GM19351 (cell line): ENCODE measurements at regions not wholly inside any gene's neighbourhood (a gene's known extent, or its start where the extent isn't known, plus 50 kb on each side); places are given as distances from the start of the nearest gene placed in this dataset.

Source experiments
- ATAC-seq: cut with Tn5 transposase; IDR thresholded peaks from one replicate; pipeline ENCODE4 v1.9.1; 2021; ENCODE audit warnings: mild to moderate bottlenecking, moderate library complexity; ENCODE audit not compliant: unreplicated experiment

DNA sequence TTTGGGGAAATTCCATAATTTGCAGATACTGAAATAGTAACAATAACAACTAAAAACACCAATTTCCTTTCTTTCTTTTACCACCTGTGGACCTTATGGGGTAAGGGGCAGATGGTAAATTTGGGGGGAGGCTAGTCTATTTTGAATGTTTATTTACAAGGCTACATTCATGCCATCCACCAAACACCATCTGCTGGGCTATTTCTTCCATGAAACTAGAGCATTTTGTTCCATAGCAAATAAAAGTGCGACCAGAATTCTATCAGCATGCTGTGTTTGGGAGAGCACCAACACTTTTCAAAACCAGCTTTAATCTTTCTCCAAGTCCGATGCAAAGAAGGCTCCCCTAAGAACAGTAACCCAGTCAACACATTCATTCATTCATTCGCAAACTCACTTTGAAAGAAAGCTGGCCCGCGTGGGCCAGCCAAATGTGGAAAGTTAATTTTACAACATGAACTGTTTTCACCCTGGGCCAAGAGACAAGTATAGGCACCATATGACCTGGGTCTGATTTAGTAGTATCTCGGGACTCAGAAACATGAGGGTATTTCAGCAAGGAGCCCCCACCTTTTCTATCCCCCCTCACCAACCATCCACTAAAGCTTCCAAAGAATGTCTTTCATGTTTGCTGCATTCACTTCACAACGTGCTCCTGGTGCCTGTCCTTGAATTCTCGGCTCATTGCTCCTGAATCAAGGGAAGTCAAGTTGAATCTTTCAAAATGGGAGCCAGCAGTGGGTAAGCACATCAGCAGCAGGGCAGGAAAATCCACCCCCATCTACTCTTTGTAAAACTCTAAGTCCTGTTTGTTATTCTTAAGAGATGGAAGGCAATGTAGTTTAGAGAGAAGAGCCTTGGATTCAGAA is 210.6 kb downstream of the C1D start:
- ATAC-seq, result no peak

DNA sequence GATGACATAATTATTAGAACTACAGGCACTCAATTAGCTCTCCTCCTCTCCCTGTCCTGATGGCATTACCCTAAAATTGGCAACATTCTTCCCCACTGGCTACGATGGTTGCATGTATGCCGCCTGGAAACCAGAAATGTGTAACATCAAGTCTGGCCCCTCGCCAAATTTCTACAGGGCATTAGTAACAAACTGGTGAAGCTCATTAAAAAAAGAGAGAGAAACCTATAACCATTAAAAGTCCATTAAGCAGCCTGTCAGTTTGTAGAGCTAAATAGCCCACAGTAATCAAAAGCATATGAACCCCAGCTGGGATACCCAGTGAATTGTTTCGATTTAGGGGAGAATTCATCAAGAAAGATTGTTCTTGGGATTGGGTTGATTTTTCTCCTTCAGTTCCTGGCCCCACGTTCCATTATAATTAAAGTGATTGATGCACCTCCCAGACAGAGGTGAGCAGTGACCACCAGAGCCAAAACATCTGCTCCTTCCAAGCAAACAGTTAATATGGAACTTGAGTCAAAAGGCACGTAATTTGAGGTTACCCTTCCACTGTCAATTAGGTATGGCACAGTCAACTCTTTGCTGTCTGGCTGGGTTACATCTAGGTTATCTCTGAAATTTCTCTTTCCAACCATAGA is 208.6 kb downstream of the C1D start:
- ATAC-seq, result no peak

DNA sequence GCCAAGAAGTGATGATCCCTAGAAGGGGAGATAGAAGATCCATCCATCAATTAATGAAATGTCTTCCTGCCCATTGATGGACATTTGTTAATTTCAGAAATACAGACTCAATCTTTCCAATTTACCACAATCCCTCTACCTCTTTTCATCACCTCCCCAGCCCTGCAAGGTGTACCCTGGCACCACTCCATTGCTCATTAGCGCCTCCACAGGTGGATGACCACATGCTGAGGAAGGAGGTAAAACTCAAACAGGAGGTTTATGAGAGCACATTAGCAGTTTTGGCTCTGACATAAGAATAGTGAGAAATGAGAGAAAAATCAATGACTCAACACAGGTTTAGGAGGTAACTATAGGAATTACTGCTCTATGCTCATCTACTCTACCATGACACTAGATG is 208.0 kb downstream of the C1D start:
- ATAC-seq, result no peak

DNA sequence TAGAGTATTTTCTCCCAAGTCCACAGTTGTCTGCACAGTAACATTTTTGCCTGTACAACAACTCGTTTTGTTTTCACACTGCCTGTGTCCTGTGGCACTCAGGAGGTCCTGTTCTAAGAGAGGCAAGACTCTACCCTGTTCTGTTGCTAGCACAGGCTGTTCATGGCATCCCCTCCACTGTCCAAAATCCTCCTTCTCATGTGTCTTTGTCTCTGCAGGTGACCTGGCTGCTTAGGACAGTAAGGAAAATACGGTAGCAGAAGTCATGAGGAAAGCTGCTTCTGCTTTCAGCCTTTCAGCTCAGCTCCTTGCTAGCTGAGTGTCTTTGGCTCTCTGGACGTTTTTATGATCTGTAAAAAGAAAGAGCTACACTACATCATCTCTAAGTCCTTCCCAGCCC is 205.9 kb downstream of the C1D start:
- ATAC-seq, result no peak

DNA sequence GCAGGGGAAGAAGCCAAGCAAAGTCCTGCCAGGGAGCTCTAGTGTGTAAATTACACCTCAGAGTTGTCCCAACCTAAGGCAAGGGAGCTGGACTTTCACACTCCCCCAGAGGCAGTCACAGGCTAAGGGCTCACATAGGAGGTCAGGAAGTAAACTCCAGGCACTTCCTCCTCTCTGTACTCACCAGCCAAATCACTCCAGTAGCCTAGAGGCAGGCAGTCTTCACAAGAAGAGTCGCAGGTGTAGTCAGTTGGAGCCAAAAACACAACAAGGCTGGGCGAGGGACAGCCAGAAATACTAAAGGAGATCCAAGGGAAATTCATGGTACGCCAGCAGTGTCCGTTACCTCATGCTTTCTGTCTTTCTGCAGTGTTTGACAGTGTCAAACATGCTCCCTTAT is 205.0 kb downstream of the C1D start:
- ATAC-seq, result no peak

DNA sequence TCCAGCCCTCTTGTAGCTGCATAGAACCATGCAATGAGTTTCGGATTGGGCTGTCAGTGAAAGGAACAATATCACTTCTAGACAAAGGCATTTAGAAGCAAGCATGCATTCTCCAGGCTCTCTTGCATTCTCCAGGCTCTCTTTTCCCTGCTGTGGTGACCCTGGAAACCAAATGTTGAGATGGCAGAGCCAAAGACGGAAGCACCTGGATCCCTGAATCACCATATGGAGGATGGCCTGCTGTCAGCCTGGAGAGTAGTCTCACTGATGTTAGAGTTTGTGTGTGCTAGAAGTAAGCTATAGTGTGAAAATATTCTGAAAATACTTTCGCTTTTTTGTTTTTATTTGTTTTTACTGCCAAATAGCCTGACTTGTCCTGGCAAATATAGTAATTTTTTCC is 203.9 kb downstream of the C1D start:
- no peak for ATAC-seq

DNA sequence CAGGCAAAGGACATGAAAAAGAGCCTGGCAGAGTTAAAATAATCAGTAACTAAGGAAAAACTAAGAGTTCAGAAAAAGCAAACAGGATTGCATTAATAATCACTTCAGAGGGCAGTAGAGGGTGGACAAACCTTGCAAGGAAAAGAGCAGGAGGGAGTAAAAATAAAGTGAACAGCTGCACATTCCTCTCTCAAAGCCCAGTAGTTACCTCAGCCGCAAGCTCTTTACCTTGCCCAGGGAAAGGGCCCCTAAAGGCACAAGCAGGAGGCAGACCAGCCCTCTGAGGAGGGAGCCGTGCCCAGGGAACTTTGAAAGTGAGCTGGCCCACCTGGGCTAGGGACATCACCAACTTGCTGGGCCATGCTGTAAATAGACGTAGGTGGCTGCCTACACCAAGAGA is 196.9 kb downstream of the C1D start:
- ATAC-seq, result no peak

DNA sequence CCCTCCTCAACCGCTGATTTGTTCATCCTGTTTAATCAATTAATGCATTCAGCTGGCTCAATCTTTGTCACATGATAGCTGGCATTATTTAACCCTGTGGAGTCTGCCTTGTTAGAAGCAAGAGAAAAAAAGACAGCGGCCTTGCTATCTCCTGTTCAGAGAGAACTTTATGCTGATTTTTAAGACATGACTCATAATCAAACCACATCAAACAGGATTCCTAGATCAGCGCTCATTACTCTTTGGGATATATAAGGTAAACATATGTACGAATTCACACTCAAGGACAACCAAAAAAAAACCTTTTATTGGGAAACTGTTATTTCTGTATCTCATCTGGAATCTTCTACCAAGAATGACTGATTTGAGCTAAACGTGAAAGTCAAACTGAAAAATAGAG is 195.1 kb downstream of the C1D start:
- ATAC-seq, result no peak

DNA sequence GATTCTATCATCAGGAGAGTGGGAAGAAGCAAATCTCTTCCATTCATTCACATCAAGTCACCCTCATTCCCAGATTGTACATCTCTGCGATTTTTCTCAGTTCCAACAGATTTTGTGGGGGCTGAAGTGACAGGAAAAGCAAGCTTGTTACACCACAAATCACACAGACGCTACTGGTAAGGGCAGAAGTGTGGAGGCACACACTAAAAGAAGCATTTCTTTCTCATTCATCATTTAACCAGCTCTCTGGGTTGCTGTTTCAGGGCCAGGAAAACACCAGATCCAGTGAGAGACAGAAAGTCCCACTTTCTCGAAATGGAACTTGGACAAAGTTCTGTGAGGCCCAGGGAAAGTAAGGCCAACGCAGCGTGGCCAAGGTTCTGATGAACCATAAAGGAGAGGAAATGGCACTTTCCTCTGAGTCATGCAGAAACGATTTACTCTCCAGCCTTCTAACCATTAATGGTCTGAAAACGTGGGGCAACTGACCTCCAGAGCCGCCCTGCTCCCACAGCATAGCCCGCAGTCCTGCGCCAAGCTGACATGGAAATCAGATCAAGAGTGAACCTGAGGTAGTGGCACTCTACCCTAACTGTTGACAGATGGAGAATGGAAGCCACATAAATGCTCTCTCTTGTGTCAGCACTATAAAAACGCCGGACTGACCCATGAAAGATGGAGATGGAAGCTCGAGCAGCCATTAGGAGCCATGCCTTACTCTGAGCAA is 191.0 kb downstream of the C1D start:
- ATAC-seq, result no peak

DNA sequence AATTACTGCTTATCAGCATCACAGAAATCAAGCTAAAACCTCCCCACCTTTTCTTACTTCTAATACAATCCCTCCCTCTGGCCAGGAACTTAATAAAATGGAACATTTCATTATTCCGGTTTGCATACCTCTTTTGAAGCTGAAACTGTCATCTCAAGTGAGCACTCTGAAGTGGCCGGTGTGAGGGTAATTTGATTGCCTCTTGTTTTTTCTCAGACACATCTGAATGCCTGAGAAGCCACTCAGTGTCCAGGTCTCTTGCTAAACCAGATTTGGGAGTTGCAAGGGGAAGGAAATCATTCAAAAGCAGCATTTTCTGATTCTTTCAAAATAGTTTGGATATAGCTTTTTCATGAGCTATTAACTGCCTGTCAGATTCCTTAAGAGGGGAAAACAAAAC is 190.3 kb downstream of the C1D start:
- no peak for ATAC-seq

DNA sequence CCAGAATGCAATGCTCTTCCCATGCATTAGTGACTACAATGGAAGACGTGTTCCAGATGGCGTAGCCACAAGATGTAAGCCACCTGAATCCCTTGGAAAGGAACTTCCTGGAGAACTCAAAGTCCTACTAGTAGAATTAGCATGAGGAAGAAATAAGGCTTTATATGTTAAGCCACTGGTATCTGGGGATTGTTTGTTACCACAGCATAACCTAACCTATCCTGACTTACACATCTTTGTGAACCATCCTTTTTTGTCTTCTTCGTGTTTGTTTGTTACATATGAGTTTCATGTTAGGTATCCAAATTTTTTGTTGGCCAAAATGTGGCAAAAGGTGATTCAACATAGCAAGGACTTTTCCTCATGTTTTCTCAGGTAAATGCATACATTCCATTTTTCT is 188.9 kb downstream of the C1D start:
- ATAC-seq, result no peak

DNA sequence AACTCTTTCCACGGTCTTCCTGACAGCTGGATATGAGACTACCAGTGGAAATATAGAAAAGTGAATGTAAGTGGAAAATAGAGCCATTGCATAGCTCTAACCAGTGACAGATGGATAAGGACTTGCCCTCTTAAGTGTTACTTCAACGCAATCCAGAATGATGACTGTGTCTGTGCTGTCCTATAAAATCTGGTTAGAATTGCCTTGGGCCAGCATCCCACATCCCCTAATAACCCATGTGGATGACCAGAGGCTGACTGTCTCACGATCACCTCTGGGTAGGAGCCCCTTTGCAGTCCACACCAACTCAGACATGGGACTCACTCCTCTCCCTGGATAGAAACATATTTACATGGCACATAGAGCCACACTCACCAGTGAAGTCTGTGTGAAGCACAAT is 186.6 kb downstream of the C1D start:
- no peak for ATAC-seq

DNA sequence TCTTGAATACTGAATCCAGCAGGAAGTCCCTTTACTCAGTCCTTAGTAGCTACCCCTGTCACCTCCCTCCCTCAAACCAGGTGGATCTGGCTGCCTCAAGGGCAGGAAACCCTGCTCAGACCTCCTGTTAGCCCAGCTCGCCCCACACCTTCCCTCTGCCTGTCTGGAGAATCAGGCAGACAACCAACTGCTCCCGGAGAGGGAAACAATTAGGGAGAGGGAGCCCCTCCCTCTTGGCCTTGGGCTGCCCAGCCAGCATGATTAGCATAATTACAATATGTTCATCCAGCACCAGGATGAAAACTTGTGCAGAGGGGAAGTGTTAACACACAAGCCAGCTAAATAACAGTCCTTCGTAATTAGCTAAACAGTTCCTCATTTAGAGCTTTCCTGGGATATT is 185.5 kb downstream of the C1D start:
- ATAC-seq, result no peak

DNA sequence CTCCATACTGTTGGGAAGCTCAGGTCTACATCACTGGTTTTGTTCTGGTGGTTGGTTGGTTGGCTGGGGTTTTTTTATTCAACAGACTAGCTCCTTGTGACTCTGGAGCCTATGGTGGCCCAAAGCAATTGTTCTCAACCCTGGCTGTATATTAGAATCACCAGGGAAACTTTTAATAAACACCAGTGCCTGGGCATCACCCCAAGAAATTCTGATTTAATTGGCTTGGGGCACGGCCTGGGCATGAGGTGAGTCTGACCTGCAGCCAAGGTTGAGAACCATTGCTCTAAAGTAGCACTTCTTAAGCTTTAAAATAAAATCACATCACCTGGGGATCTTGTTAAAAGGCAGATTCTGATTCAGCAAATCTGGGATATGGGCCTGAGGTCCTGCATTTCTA is 184.1 kb downstream of the C1D start:
- no peak for ATAC-seq

DNA sequence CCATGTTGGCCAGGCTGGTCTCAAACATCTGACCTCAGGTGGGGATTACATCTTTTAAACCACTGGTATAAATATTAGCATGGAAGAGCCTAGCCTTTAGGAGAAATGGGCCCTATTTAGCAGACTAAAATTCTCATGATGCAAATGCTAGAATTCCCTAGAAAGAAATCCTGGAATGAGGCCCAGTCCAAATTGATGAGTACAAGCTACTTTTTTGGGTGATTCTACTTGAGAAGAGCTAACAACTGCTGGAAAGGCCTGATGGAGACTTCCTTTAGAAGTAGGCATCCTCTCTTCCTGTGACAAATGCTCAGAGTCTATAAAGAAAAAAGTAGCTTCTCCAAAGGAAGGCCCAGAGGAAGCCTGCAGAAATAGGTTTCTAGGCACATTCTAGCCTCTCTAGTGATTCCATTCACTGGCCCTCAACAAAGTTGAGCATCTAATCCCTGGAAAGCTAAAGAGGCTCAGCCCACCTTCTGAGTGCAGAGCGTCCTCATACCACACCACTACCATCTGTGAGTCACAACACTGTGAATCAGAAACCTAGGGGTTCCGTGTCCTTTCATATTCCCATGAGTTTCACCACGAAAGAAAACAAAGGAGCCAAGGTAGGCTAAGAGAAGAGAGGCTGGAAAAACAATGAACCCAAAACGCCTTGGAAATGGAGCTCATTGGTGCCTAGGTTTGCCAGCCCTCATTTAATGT is 183.1 kb downstream of the C1D start:
- ATAC-seq, result no peak

DNA sequence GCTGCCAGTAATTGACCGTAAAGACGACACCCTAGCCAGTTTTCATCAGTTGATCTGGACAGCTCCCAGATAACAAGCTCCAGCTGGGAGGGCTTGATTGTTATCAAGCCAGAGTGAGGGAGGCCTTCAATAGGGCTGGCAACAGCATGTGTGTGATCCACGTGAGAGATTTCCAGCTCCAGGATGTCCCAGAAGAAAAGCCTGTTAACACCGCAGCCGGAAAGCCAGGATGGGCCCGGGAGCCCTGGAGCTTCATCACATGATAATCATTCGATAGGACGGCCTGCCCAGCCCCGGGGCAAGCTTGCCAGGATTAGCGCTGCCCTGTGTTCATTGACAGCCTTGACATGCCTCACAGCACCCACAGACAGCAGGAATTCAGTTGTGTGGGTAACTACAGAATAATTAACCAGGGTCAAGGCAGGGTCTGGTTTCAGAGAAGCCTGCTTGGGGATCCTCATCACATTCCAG is 182.5 kb downstream of the C1D start:
- ATAC-seq, result no peak

DNA sequence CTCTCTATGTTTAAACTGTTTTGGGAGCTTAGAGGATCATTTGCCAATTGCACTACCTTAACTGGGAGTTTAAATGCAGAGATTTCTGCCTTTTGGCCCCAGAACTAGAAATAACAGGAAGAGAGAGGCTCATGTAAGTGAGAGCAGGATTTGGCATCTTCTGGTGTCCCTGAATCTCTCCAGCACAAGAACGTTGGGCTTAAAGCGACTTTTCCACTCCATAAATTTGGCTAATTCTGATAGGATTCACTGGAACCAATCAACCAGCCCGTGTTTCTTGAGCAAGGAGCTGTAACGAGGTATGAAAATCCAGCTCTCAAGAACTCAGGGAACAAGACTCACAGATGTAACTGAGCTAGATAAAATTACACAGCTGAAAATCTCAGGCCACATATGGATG is 181.0 kb downstream of the C1D start:
- no peak for ATAC-seq

DNA sequence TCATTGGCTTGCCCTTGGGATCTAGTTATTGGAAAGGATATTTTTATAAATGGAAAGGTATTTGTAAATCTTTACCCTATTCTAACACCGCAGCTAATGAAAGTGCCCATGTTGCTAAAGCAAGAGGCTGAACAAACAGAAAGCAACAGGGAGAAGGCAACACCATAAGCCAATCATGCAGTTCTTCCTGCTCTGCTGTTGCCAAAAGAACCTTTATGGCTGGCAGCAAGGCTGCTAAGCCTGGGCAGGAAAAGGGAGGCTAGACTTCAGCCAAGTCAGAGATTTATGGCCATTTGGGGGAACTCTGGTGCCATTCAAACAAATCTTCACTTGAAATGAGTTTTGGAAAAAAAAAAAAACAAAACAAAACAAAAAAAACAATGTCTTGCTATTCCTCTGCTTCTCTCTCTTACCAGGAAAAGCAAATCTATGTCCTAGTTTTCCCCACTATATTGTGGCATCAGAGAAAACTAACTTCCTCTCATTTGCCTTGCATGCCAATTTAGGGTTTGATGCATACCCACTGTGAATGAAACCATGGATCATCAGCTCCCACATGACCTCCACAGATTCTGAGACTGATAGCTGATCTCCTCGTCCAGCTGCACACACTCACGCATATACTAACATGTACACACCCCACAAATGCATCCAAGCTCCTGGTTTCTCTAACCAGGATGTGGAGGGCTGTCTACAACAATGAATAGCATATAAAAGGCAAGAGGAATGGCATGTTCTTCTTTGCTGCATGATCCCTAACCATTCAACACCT is 179.3 kb downstream of the C1D start:
- ATAC-seq, result no peak

DNA sequence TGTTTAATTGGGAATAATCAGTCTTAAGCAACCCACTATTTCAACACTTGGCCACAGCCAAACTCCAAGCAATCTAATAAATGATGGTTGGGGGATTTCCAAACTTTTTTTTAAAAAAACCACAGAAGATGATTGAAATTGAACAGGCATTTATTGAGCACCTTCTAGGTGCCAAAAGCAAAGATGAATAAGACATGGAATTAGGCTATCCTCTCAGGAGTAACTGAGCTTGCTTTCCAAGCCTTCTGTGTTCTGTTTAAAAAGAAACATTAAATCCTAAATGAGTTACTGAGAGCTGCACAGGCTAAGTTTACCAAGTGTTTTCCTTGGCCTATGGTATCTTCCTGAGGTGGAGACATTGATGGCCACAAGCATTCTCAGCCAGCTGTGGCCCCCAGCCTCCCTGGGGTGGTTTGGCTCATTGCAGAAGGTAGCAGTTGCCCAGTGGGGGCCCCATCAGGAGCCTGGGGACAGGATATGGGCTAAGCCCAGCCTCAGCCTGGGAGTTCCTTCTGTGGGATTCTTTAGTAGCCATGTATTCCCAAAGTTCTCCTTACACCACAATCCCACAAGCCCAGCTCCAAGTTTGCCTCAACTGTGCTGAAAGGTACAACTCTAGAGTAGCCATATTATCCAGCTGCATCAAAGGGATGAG is 174.3 kb downstream of the C1D start:
- ATAC-seq, result no peak

DNA sequence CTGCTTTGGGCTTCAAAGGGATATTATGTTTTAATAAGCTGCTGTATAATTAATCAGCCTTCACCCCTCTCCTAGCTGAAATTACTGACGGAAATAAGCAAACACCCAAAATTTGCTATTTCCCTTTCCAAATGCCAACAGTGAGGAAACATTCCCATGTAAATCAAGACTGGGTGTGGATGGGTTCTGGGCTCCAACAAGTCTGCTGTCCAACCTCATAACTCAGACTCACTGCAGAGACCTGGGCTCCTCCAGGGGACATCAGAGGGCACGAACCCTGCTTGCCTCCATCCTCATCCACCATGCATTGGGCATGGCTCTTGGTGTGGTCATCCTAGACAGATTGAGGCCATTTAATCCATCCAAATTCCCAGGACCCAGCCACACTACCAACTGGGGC is 173.7 kb downstream of the C1D start:
- ATAC-seq, result no peak
